ENCODE measurements at regions not wholly inside any gene's neighbourhood (a gene's known extent, or its start where the extent isn't known, plus 50 kb on each side); places are given as distances from the start of the nearest gene placed in this dataset.
"Not testable (repeated sequence)": the region's sequence is repeated elsewhere in the genome, so short reads cannot be mapped to it uniquely, and the experiment has no call there.

- Histone ChIP-seq H3K27me3 (replicated peaks; ENCODE audit: control insufficient read depth, insufficient read depth, low read length) (no peaks in the 10 kb centered on the region), H3K36me3 (ENCODE audit: control insufficient read depth, insufficient read depth, low read length, severe bottlenecking) (no peaks in the 10 kb centered on the region), H3K4me3 (ENCODE audit: low read length) (no peak overlapping the region), H3K4me1 (ENCODE audit: control insufficient read depth, insufficient read depth, low read length) (no peaks in the 10 kb centered on the region), H3K9ac (ENCODE audit: low read length) (no peak overlapping the region), H3K9me3 (ENCODE audit: control insufficient read depth, low read length) (peaks cover 5% of the 10 kb centered on the region)
- no peak for DNase-seq (ENCODE audit: low read depth)
Observed at GRCh38 chr22:25472382-25472781, 92.1 kb upstream of the GRK3 start.

GRCh38 chr22:25475257-25476022, 89.0 kb upstream of the GRK3 start:
- H3K27me3 ChIP-seq (replicated peaks; ENCODE audit: control insufficient read depth, insufficient read depth, low read length) = no peaks in the 10 kb centered on the region
- H3K4me3 ChIP-seq (ENCODE audit: low read length) = no peak overlapping the region
- peak; percentile 11 for DNase-seq (ENCODE audit: low read depth)
- no peak overlapping the region for H3K9ac ChIP-seq (ENCODE audit: low read length)
- no peaks in the 10 kb centered on the region for H3K36me3 ChIP-seq (ENCODE audit: control insufficient read depth, insufficient read depth, low read length, severe bottlenecking)
- peaks cover 15% of the 10 kb centered on the region for H3K9me3 ChIP-seq (ENCODE audit: control insufficient read depth, low read length)
- H3K4me1 ChIP-seq (ENCODE audit: control insufficient read depth, insufficient read depth, low read length) = no peaks in the 10 kb centered on the region

GRCh38 chr22:25477358-25477757, 87.1 kb upstream of the GRK3 start:
- Histone ChIP-seq H3K4me1 (ENCODE audit: control insufficient read depth, insufficient read depth, low read length) (no peaks in the 10 kb centered on the region), H3K4me3 (ENCODE audit: low read length) (no peak overlapping the region)
- no peak for DNase-seq (ENCODE audit: low read depth)

GRCh38 chr22:25478111-25478510, 86.4 kb upstream of the GRK3 start:
- no peak overlapping the region for H3K9ac ChIP-seq (ENCODE audit: low read length)
- H3K4me1 ChIP-seq (ENCODE audit: control insufficient read depth, insufficient read depth, low read length) = no peaks in the 10 kb centered on the region
- no peak overlapping the region for H3K4me3 ChIP-seq (ENCODE audit: low read length)
- no peak for DNase-seq (ENCODE audit: low read depth)
- H3K36me3 ChIP-seq (ENCODE audit: control insufficient read depth, insufficient read depth, low read length, severe bottlenecking) = no peaks in the 10 kb centered on the region
- H3K27me3 ChIP-seq (replicated peaks; ENCODE audit: control insufficient read depth, insufficient read depth, low read length) = no peaks in the 10 kb centered on the region
- H3K9me3 ChIP-seq (ENCODE audit: control insufficient read depth, low read length) = peaks cover 15% of the 10 kb centered on the region

More at GRCh38 chr22:25477358-25477757, 87.1 kb upstream of the GRK3 start:
- Histone ChIP-seq H3K9ac (ENCODE audit: low read length) (no peak overlapping the region), H3K27me3 (replicated peaks; ENCODE audit: control insufficient read depth, insufficient read depth, low read length) (no peaks in the 10 kb centered on the region), H3K9me3 (ENCODE audit: control insufficient read depth, low read length) (peaks cover 15% of the 10 kb centered on the region), H3K36me3 (ENCODE audit: control insufficient read depth, insufficient read depth, low read length, severe bottlenecking) (no peaks in the 10 kb centered on the region)

- H3K9ac ChIP-seq (ENCODE audit: low read length) = no peak overlapping the region
- no peak overlapping the region for H3K4me3 ChIP-seq (ENCODE audit: low read length)
- DNase-seq (ENCODE audit: low read depth) = no peak
- no peaks in the 10 kb centered on the region for H3K27me3 ChIP-seq (replicated peaks; ENCODE audit: control insufficient read depth, insufficient read depth, low read length)
- peaks cover 15% of the 10 kb centered on the region for H3K9me3 ChIP-seq (ENCODE audit: control insufficient read depth, low read length)
- no peaks in the 10 kb centered on the region for H3K4me1 ChIP-seq (ENCODE audit: control insufficient read depth, insufficient read depth, low read length)
- no peaks in the 10 kb centered on the region for H3K36me3 ChIP-seq (ENCODE audit: control insufficient read depth, insufficient read depth, low read length, severe bottlenecking)
Observed at GRCh38 chr22:25478528-25478927, 85.9 kb upstream of the GRK3 start.

- not testable (repeated sequence) for DNase-seq (ENCODE audit: low read depth)
- peaks cover 12% of the 10 kb centered on the region for H3K36me3 ChIP-seq (ENCODE audit: control insufficient read depth, insufficient read depth, low read length, severe bottlenecking)
- H3K9me3 ChIP-seq (ENCODE audit: control insufficient read depth, low read length) = peaks cover 15% of the 10 kb centered on the region
Observed at GRCh38 chr22:25480868-25481267, 83.6 kb upstream of the GRK3 start.

GRCh38 chr22:25482091-25482760, 82.2 kb upstream of the GRK3 start:
- H3K27me3 ChIP-seq (replicated peaks; ENCODE audit: control insufficient read depth, insufficient read depth, low read length) = no peaks in the 10 kb centered on the region
- peaks cover 12% of the 10 kb centered on the region for H3K9me3 ChIP-seq (ENCODE audit: control insufficient read depth, low read length)
- no peak for DNase-seq (ENCODE audit: low read depth)
- H3K36me3 ChIP-seq (ENCODE audit: control insufficient read depth, insufficient read depth, low read length, severe bottlenecking) = peaks cover 12% of the 10 kb centered on the region
- H3K9ac ChIP-seq (ENCODE audit: low read length) = no peak overlapping the region
- H3K4me1 ChIP-seq (ENCODE audit: control insufficient read depth, insufficient read depth, low read length) = no peaks in the 10 kb centered on the region
- H3K4me3 ChIP-seq (ENCODE audit: low read length) = no peak overlapping the region

More at GRCh38 chr22:25480868-25481267, 83.6 kb upstream of the GRK3 start:
- not testable (repeated sequence) for H3K4me1 ChIP-seq (ENCODE audit: control insufficient read depth, insufficient read depth, low read length); H3K27me3 ChIP-seq (replicated peaks; ENCODE audit: control insufficient read depth, insufficient read depth, low read length); H3K9ac ChIP-seq (ENCODE audit: low read length); H3K4me3 ChIP-seq (ENCODE audit: low read length)

- H3K4me1 ChIP-seq (ENCODE audit: control insufficient read depth, insufficient read depth, low read length) = peaks cover 3% of the 10 kb centered on the region
- peaks cover 12% of the 10 kb centered on the region for H3K36me3 ChIP-seq (ENCODE audit: control insufficient read depth, insufficient read depth, low read length, severe bottlenecking)
- peaks cover 3% of the 10 kb centered on the region for H3K9me3 ChIP-seq (ENCODE audit: control insufficient read depth, low read length)
- H3K9ac ChIP-seq (ENCODE audit: low read length) = no peak overlapping the region
- DNase-seq (ENCODE audit: low read depth) = no peak
- no peak overlapping the region for H3K4me3 ChIP-seq (ENCODE audit: low read length)
- H3K27me3 ChIP-seq (replicated peaks; ENCODE audit: control insufficient read depth, insufficient read depth, low read length) = no peaks in the 10 kb centered on the region
Observed at GRCh38 chr22:25482868-25483639, 81.4 kb upstream of the GRK3 start.

GRCh38 chr22:25483931-25484330, 80.5 kb upstream of the GRK3 start:
- Histone ChIP-seq H3K4me1 (ENCODE audit: control insufficient read depth, insufficient read depth, low read length) (peaks cover 12% of the 10 kb centered on the region), H3K4me3 (ENCODE audit: low read length) (no peak overlapping the region), H3K9me3 (ENCODE audit: control insufficient read depth, low read length) (no peaks in the 10 kb centered on the region), H3K9ac (ENCODE audit: low read length) (no peak overlapping the region), H3K27me3 (replicated peaks; ENCODE audit: control insufficient read depth, insufficient read depth, low read length) (no peaks in the 10 kb centered on the region), H3K36me3 (ENCODE audit: control insufficient read depth, insufficient read depth, low read length, severe bottlenecking) (peaks cover 12% of the 10 kb centered on the region)
- no peak for DNase-seq (ENCODE audit: low read depth)

- Histone ChIP-seq H3K27me3 (replicated peaks; ENCODE audit: control insufficient read depth, insufficient read depth, low read length) (no peaks in the 10 kb centered on the region), H3K4me1 (ENCODE audit: control insufficient read depth, insufficient read depth, low read length) (peaks cover 18% of the 10 kb centered on the region), H3K4me3 (ENCODE audit: low read length) (no peak overlapping the region), H3K9me3 (ENCODE audit: control insufficient read depth, low read length) (no peaks in the 10 kb centered on the region), H3K36me3 (ENCODE audit: control insufficient read depth, insufficient read depth, low read length, severe bottlenecking) (peaks cover 12% of the 10 kb centered on the region), H3K9ac (ENCODE audit: low read length) (no peak overlapping the region)
- no peak for DNase-seq (ENCODE audit: low read depth)
Observed at GRCh38 chr22:25484521-25485315, 79.8 kb upstream of the GRK3 start.

Data from adipocyte (in vitro differentiated cells).